Caco-2 (cell line): ENCODE measurements at regions not wholly inside any gene's neighbourhood (a gene's known extent, or its start where the extent isn't known, plus 50 kb on each side); places are given as distances from the start of the nearest gene placed in this dataset.
"Not testable (repeated sequence)": the region's sequence is repeated elsewhere in the genome, so short reads cannot be mapped to it uniquely, and the experiment has no call there.

Source experiments
- BruUV-seq: library from RNA; stranded (reverse); fragments of 400-500 nt; replicated peaks from 2 replicates; lab custom pipeline; 2021; lab: Mats Ljungman, UMichigan
- CTCF ChIA-PET: fragments of 300-600 bp; sonication (Branson Sonifier 250); formaldehyde crosslinking; loops from one replicate; lab custom pipeline; 2022; ENCODE audit warnings: antibody characterized with exemption; lab: Charles Lee
- POLR2A ChIA-PET: fragments of 300-600 bp; sonication (Branson Sonifier 250); formaldehyde crosslinking; loops from one replicate; lab custom pipeline; 2022; ENCODE audit warnings: antibody characterized with exemption; lab: Charles Lee
- DNase-seq, 2 experiments: peaks; one replicate each; pipeline versions ENCODE4 v3.0.0 to v3.0.0-alpha.2; 2020 to 2022
- H3K27me3 ChIP-seq: replicated peaks from 2 replicates; pipeline ENCODE4 v1.6.0; 2011; ENCODE audit warnings: low read length; ENCODE audit not compliant: control insufficient read depth, insufficient read depth
- H3K36me3 ChIP-seq: 2 replicates; pipeline ENCODE4 v1.5.1; 2011; ENCODE audit warnings: low read length; ENCODE audit not compliant: control insufficient read depth, insufficient read depth
- H3K4me1 ChIP-seq: fragments of 250-450 bp; sonication (Bioruptor Pico); 2 replicates; pipeline ENCODE4 v1.5.1; 2020; ENCODE audit warnings: mild to moderate bottlenecking
- H3K4me3 ChIP-seq: 2 replicates; pipeline ENCODE4 v1.5.1; 2011; ENCODE audit warnings: low read depth, mild to moderate bottlenecking, control low read depth, low read length
- H3K9me3 ChIP-seq: fragments of 250-450 bp; sonication (Bioruptor Pico); 2 replicates; pipeline ENCODE4 v1.5.1; 2020; ENCODE audit warnings: mild to moderate bottlenecking, moderate library complexity
- H3K27ac Mint-ChIP-seq: one replicate; pipeline ENCODE4 v1.8.0; 2022; ENCODE audit warnings: mixed read lengths; ENCODE audit not compliant: unreplicated experiment
- H3K27me3 Mint-ChIP-seq: one replicate; pipeline ENCODE4 v1.8.0; 2022; ENCODE audit warnings: mixed read lengths; ENCODE audit not compliant: insufficient read depth, unreplicated experiment
- H3K36me3 Mint-ChIP-seq: one replicate; pipeline ENCODE4 v1.8.0; 2022; ENCODE audit warnings: mild to moderate bottlenecking, mixed read lengths; ENCODE audit not compliant: insufficient read depth, unreplicated experiment
- H3K4me1 Mint-ChIP-seq: one replicate; pipeline ENCODE4 v1.8.0; 2022; ENCODE audit warnings: low read depth, mixed read lengths; ENCODE audit not compliant: unreplicated experiment
- H3K4me3 Mint-ChIP-seq: one replicate; pipeline ENCODE4 v1.8.0; 2022; ENCODE audit warnings: mild to moderate bottlenecking, moderate library complexity, mixed read lengths; ENCODE audit not compliant: unreplicated experiment
- H3K9me3 Mint-ChIP-seq: one replicate; pipeline ENCODE4 v1.8.0; 2022; ENCODE audit warnings: mixed read lengths; ENCODE audit not compliant: unreplicated experiment
- CTCF ChIP-seq, 2 experiments: fragments of 200-600 bp in 1 of 2; IDR thresholded peaks; 1 replicate in 1 of 2; 2 replicates in 1 of 2; pipeline versions ENCODE4 v1.5.1 to v1.8.0; 2011 to 2022; ENCODE audit warnings: antibody characterized with exemption in 1 of 2, control low read depth in 1 of 2, inconsistent platforms in 1 of 2, low read depth in 1 of 2, low read length in 1 of 2, mild to moderate bottlenecking in 1 of 2, moderate library complexity in 1 of 2; ENCODE audit not compliant: insufficient read depth in 1 of 2, severe bottlenecking in 1 of 2, unreplicated experiment in 1 of 2
- intact Hi-C: fragments of 100-400 bp; cut with micrococcal nuclease; formaldehyde crosslinking; loops from one replicate; pipeline ENCODE4 v1.10.0; 2022; ENCODE audit not compliant: unreplicated experiment

GRCh38 chr7:145360511-145361100 is 524.8 kb upstream of the TPK1 start:
- intact Hi-C loops: no loop called here
- POLR2A ChIA-PET: no interaction called here
- DNase-seq: no peak
- Histone ChIP-seq H3K27me3 (no peaks in the 10 kb centered on the region), H3K4me3 (no peak overlapping the region), H3K4me1 (no peaks in the 10 kb centered on the region), H3K9me3 (peaks cover 2% of the 10 kb centered on the region; the same call in 1 of the 2 replicates), H3K36me3 (no peaks in the 10 kb centered on the region)
- CTCF ChIA-PET: interaction anchor here (0.6 kb wide), 1 partner anchor 87 kb away, joined by 3 read pairs; no protein-coding TSS in a partner anchor
- Mint-ChIP-seq H3K27ac (no peak overlapping the region), H3K4me1 (no peaks in the 10 kb centered on the region), H3K36me3 (no peaks in the 10 kb centered on the region), H3K4me3 (no peak overlapping the region), H3K27me3 (no peaks in the 10 kb centered on the region), H3K9me3 (peaks cover 13% of the 10 kb centered on the region)
- TF ChIP-seq CTCF (IDR thresholded peaks at IDR 0.05; ENCODE audit: insufficient read depth in 1 of 2, low read depth in 1 of 2, low read length in 1 of 2, severe bottlenecking in 1 of 2, unreplicated experiment in 1 of 2): no peak
- no TSS peak for BruUV-seq

- H3K4me1 ChIP-seq: no peaks in the 10 kb centered on the region
- no peak overlapping the region for H3K27ac Mint-ChIP-seq
- H3K27me3 ChIP-seq: no peaks in the 10 kb centered on the region
- H3K4me3 Mint-ChIP-seq: no peak overlapping the region
- ChIA-PET POLR2A (no interaction called here), CTCF (no interaction called here)
- H3K9me3 ChIP-seq: no peaks in the 10 kb centered on the region
- no peaks in the 10 kb centered on the region for H3K36me3 Mint-ChIP-seq
- no peak for TF ChIP-seq CTCF (IDR thresholded peaks at IDR 0.05; ENCODE audit: insufficient read depth in 1 of 2, low read depth in 1 of 2, low read length in 1 of 2, severe bottlenecking in 1 of 2, unreplicated experiment in 1 of 2)
- no TSS peak for BruUV-seq
- intact Hi-C loops: no loop called here
- DNase-seq: no peak
- no peaks in the 10 kb centered on the region for H3K4me1 Mint-ChIP-seq
- H3K4me3 ChIP-seq: no peak overlapping the region
- peaks cover 9% of the 10 kb centered on the region for H3K9me3 Mint-ChIP-seq
- H3K27me3 Mint-ChIP-seq: no peaks in the 10 kb centered on the region
- H3K36me3 ChIP-seq: no peaks in the 10 kb centered on the region
Observed at GRCh38 chr7:145350334-145350733, 514.5 kb upstream of the TPK1 start.

- CTCF ChIA-PET, H3K4me1 Mint-ChIP-seq, H3K4me3 Mint-ChIP-seq, H3K4me1 ChIP-seq, H3K36me3 ChIP-seq, H3K27me3 ChIP-seq, POLR2A ChIA-PET, H3K9me3 Mint-ChIP-seq, H3K27me3 Mint-ChIP-seq, H3K27ac Mint-ChIP-seq, H3K4me3 ChIP-seq, H3K36me3 Mint-ChIP-seq, DNase-seq, BruUV-seq, intact Hi-C loops, H3K9me3 ChIP-seq: not testable (repeated sequence)
Observed at GRCh38 chr7:145349452-145349851, 513.6 kb upstream of the TPK1 start.
